SKM-1 treated with dmso at 0.1 percent for 144 hours (cell line): ENCODE measurements at regions not wholly inside any gene's neighbourhood (a gene's known extent, or its start where the extent isn't known, plus 50 kb on each side); places are given as distances from the start of the nearest gene placed in this dataset.

Experiments used
- DNase-seq: peaks from one replicate; lab custom pipeline; 2025; ENCODE audit not compliant: unreplicated experiment; lab: John Stamatoyannopoulos, UW

DNA sequence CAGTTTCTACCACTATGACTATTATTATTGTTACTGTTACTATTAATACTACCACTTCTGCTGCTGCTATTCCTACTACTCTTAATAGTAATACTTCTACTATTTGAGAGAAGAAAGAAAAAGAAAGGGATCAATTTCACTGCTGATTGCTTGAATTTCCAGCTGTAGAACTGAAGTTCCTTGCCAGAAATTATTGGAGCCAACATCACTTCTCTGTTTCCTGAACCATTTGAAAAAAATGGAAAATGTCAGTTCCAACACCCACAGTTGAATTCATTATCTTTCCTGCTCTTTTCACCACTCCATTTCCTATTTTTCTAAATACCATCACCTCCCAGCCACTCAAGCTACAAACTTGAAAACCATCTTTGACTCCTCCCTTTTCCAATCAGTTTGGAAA is 54.1 kb upstream of the PIK3C2G start:
- no peak for DNase-seq

DNA sequence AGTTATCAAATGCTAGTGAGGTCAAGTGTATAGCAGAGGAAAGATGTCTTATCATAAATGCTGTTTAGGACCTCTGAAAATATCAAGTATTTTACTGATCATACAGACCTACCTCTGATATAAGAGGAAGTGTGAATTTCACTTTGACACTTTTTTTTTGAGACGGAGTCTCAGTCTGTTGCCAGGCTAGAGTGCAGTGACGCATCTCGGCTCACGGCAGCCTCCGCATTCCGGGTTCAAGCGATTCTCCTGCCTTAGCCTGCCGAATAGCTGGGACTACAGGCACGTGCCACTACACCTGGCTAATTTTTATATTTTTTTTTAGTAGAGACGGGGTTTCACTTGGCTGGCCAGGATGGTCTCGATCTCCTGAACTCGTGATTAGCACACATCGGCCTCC is 55.1 kb upstream of the PIK3C2G start:
- no peak for DNase-seq

DNA sequence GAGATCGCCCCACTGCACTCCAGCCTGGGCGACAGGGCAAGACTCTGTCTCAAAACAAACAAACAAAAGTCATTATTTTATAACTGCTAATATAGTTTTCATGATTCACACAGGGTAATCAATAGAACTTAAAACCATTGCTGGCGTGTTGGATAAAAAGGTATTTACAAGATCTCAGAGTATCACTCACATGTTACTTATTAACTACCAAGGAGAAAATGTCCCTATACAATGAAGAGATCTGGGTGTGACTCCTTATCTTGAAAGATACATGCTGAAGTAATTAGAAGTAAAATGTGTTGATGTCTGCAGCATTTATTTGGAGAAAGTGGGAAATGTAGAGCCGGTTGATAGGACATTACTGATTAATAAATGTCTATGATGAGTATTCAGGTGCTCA is 57.3 kb upstream of the PIK3C2G start:
- no peak for DNase-seq

- no peak for DNase-seq
Measured at GRCh38 chr12:18192119-18192518, 69.2 kb upstream of the PIK3C2G start.

DNA sequence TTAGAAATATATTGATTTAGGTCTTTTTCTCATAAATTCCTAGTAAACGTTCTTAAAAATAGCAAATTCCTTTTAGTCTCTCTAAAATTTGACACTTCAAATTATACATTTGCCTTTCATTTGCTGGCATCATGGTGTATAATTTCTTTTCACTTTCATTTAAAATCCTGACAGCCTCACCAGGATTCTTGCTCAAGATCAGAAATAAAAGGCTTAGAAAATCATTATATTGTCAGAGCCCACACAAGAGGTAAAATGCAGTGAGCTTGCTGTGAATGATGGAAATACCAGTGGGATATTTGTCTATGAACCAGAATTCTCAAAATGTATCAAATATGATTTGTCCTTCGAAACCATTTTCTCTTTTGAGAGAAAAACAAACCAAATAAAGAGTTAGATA is 78.2 kb upstream of the PIK3C2G start:
- DNase-seq: no peak

GRCh38 chr12:18171571-18171970 is 81.6 kb upstream of the RERGL start:
- no peak for DNase-seq

DNA sequence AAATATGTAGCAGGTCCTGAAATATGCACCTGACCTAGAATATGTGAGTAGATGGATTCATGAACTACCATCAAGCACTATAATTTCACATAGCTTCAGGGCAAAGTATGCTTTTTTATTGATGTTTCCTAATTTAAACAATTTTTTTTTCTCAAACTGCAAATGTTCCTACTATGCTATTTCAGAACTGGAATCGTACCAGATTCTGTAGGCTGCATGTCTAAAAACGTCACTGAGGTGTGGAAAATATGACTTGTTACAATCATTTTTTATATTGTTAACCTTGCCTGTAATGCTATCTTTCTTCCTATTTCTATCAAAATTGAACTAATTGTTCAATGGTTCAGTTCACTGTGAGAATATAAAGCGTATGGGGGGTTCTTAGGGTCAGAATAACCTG is 78.0 kb upstream of the RERGL start:
- DNase-seq: no peak

- DNase-seq: no peak
Measured at GRCh38 chr12:18165889-18166288, 75.9 kb upstream of the RERGL start.

GRCh38 chr12:18165422-18165871 is 75.5 kb upstream of the RERGL start:
- DNase-seq: no peak

- DNase-seq: no peak
Measured at GRCh38 chr12:18160901-18161300, 70.9 kb upstream of the RERGL start.

DNA sequence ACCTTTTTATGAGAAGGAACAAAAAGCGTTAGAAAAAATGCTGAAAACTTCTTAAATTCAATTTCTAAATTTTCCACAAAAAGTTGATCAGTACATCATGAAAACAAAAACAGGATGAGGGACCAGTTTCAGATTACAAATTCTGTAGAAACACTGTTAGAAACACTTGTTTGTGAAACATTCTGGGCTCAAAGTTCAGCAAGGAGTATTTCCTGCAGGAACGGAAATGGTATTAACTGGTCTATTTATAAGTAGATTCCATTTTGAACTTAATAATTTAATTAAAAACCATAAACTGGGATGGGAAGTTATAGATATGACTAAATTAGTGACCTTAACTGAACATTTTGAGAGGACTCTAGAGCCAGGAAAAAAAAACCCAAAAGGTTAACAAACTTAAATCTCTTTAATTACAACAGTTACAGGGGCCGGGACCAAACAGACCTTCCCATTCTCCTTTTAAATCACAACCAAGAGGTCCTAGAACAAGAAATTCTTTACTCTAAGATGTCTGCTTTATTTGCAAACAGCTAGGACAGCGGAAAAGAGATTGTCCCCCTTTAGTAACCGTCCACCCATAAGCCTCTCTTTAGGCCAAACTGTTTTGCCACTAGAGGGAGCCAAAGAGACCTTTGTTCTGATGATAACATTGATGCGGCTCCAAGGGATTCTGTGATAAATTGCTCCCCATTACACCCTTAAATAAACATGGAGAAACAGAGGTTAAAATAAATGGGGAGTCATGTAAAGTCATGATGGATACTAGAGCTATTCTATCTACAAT is 69.0 kb upstream of the RERGL start:
- no peak for DNase-seq

- no peak for DNase-seq
Measured at GRCh38 chr12:18153826-18154225, 63.8 kb upstream of the RERGL start.

GRCh38 chr12:18151036-18151435 is 61.0 kb upstream of the RERGL start:
- DNase-seq: no peak

GRCh38 chr12:18148961-18149360 is 59.0 kb upstream of the RERGL start:
- no peak for DNase-seq

DNA sequence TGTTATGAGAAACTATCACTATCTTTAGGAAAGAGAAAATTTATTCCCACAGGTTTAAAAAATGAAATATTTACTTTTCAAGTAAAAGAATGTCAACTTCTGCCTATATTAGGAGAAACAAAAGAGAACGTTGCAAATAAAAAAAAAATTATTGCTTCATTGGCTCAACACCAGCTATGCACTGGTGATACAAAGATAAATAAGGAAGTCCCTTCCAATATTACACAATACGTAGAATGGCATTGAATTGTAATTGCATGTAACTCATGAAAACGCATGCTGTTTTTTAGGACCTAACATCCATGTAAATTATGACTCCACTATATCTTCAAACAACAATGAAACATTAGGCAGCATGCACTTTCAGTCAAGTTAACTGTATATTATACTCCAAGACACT is 56.4 kb upstream of the RERGL start:
- peak; percentile 56 for DNase-seq

DNA sequence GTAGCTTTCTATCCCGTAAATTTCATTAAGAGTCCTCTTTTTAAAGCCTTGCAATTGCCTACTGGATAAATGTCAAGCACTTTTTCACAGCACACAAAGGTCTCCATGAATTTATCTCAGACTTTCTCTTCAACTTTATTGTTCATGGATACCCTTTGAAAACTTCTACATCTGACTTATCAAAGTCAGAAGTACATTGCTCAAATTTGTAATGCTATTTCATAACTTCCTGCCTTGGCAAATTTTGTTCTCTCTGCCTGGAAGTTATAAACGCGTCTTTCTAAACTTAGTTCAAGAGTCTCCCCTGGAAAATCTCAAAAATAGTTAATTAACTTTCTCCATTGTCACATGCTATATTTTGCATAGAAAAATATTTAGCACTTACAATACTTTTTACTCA is 55.9 kb upstream of the RERGL start:
- DNase-seq: peak; percentile 35

DNA sequence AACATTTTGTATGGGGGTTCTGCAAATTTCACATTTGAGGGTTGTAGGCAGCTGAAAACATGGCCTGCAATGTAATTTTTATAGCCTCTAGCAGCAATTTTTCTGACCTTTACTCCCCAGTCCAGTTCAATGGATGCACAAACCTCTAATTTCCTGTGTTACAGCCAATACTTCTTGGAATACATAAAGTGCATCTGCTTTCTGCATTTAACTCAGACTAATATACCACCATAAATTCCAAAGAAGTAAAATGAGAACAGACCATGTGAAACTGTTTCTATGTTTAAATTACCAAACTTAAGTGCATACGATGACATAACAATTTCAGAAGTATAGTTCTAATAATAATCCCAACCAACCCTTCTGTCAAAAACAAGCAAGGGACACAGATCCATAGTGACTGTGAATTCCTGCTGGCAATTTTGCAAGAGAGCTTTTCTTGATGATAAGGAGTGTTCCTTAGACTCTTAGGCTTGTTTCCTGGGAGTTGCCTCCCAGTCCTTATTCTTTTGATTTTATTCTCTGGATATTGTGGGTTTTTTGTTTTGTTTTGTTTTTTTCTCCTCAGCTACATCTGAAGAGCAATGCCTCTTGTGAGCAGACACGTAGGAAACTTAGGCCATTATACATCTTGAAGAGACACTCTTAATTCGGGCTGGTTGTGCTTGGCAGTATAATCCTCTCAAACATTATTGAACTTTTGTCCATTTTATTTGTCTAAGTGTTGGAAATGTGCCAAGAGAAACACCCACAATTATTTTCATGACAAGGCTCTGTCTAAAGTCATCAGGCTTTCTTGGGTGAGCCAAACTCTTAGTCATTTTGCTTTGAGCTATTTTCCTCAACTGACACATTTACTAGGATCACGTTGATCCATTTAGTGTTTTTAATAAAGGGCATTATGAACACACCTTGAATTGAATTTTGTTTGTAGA is 51.3 kb upstream of the RERGL start:
- DNase-seq: no peak

GRCh38 chr12:18139989-18140596 is 50.1 kb upstream of the RERGL start:
- DNase-seq: no peak
